Heart left ventricle (tissue), 16 donors: ENCODE measurements at regions not wholly inside any gene's neighbourhood (a gene's known extent, or its start where the extent isn't known, plus 50 kb on each side); places are given as distances from the start of the nearest gene placed in this dataset.

Source experiments
- ATAC-seq, 4 donors: fragments of 200-7000 bp; cut with Tn5 transposase; one replicate each; pipeline ENCODE4 v1.9.1; 2020 to 2022; ENCODE audit warnings: moderate library complexity in 4 of 4, mild to moderate bottlenecking in 3 of 4, moderate number of reproducible peaks in 1 of 4
- DNase-seq, 5 donors: peaks; one replicate each; pipeline ENCODE4 v3.0.0-alpha.2; 2020
- H3K27ac ChIP-seq, 12 donors: fragments of 200-600 bp; sonication (generic) in 4 of 12; one replicate each; pipeline versions ENCODE4 v1.5.0 to v1.8.0; 2016 to 2022; ENCODE audit warnings: mild to moderate bottlenecking in 2 of 12
- H3K27me3 ChIP-seq, 9 donors: fragments of 200-600 bp; sonication (generic) in 2 of 9; one replicate each; pipeline versions ENCODE4 v1.5.1 to v1.8.0; 2016 to 2022; ENCODE audit warnings: mild to moderate bottlenecking in 3 of 9
- H3K36me3 ChIP-seq, 9 donors: fragments of 200-600 bp; sonication (generic) in 2 of 9; one replicate each; pipeline versions ENCODE4 v1.5.0 to v1.8.0; 2018 to 2022; ENCODE audit warnings: mild to moderate bottlenecking in 2 of 9
- H3K4me1 ChIP-seq, 12 donors: fragments of 200-600 bp; sonication (generic) in 4 of 12; one replicate each; pipeline versions ENCODE4 v1.5.0 to v1.8.0; 2016 to 2022; ENCODE audit warnings: mild to moderate bottlenecking in 3 of 12
- H3K4me3 ChIP-seq, 12 donors: fragments of 200-600 bp; sonication (generic) in 4 of 12; one replicate each; pipeline versions ENCODE4 v1.5.0 to v1.8.0; 2017 to 2022; ENCODE audit warnings: mild to moderate bottlenecking in 9 of 12, moderate library complexity in 4 of 12
- H3K9me3 ChIP-seq, 12 donors: fragments of 200-600 bp; sonication (generic) in 4 of 12; one replicate each; pipeline versions ENCODE4 v1.5.0 to v1.8.0; 2016 to 2022; ENCODE audit warnings: mild to moderate bottlenecking in 1 of 12
- POLR2A ChIP-seq, 2 donors: fragments of 450-650 bp; IDR thresholded peaks; one replicate each; pipeline ENCODE4 v1.6.1; 2017; ENCODE audit warnings: antibody characterized with exemption in 2 of 2, mild to moderate bottlenecking in 2 of 2, moderate library complexity in 2 of 2
- WGBS, 4 donors: extraction: QIAGEN DNeasy Blood & Tissue Kit in 2 of 4; methylation state at CpG; one replicate each; pipeline versions ENCODE4 v1.1.5 to v1.1.7; 2013 to 2018; 5-methylcytosine and 5-hydroxymethylcytosine counted together
- intact Hi-C, 10 donors: fragments of 100-400 bp; cut with DNase I; formaldehyde crosslinking; loops; one replicate each; pipeline versions ENCODE4 v1.11.1 to v1.14.2; 2022
- TF ChIP-seq, protein P1 (sequence below), 12 donors: fragments of 200-600 bp; sonication (generic) in 4 of 12; IDR thresholded peaks; one replicate each; pipeline versions ENCODE4 v1.5.0 to v1.8.0; 2018 to 2022; ENCODE audit warnings: antibody characterized with exemption in 12 of 12, mild to moderate bottlenecking in 5 of 12
- donor health status: ischemic (EF 13 %, LVEDD 7.1; RV severe dilation, severe dysfunction).
- donor health status: healthy with polysubstance abuse.
- donor health status: DM: no; HTN: yes; CAD: no.
- donor health status: DM: no; HTN: no; CAD: no.
- donor health status: ischemic (EF 25% LVEDD 6.9; RV normal size, moderate dysfunction).
- donor health status: ischemic (EF 25% LVEDD 5.7; RV mildly dilated, moderate dysfunction).
- donor health status: healthy.
- donor health status: DM: yes; HTN: yes; CAD: no.
- donor health status: ischemic (EF 35%, LVEDD 5.7; RV mildly dilated, moderate dysfunction).
- donor health status: nonischemic (EF 11% LVEDD 7.7; RV severe dilation, severe dysfunction).
- donor health status: DM: yes; HTN: yes; CAD: no.
- donor health status: PGD.
- donor health status: ischemic (EF 29% LVEDD 5.4; RV normal size, mild dysfunction).
- donor health status: nonischemic (EF 23%, LVEDD 6.1; RV moderate dilation, normal function).

GRCh38 chr9:103372828-103373227, 377.7 kb downstream of the CYLC2 start:
- DNase-seq (no peak), ATAC-seq (no peak)
- no peaks in the 10 kb centered on the region for H3K27me3 ChIP-seq
- no peaks in the 10 kb centered on the region for H3K9me3 ChIP-seq
- intact Hi-C loops = no loop called here
- no peak overlapping the region for H3K4me3 ChIP-seq
- no peaks in the 10 kb centered on the region for H3K36me3 ChIP-seq
- no peaks in the 10 kb centered on the region for H3K4me1 ChIP-seq
- 74 to 97% (median 95%) methylated on average over 4 of the region's 4 CpGs for WGBS, 4 donors
- H3K27ac ChIP-seq = no peak overlapping the region
- no peak for TF ChIP-seq POLR2A (IDR thresholded peaks at IDR 0.05)
- TF ChIP-seq, protein P1, sequence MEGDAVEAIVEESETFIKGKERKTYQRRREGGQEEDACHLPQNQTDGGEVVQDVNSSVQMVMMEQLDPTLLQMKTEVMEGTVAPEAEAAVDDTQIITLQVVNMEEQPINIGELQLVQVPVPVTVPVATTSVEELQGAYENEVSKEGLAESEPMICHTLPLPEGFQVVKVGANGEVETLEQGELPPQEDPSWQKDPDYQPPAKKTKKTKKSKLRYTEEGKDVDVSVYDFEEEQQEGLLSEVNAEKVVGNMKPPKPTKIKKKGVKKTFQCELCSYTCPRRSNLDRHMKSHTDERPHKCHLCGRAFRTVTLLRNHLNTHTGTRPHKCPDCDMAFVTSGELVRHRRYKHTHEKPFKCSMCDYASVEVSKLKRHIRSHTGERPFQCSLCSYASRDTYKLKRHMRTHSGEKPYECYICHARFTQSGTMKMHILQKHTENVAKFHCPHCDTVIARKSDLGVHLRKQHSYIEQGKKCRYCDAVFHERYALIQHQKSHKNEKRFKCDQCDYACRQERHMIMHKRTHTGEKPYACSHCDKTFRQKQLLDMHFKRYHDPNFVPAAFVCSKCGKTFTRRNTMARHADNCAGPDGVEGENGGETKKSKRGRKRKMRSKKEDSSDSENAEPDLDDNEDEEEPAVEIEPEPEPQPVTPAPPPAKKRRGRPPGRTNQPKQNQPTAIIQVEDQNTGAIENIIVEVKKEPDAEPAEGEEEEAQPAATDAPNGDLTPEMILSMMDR (IDR thresholded peaks at IDR 0.05) = no peak

- H3K4me3 ChIP-seq = no peak overlapping the region
- H3K27ac ChIP-seq = no peak overlapping the region
- intact Hi-C loops = no loop called here
- no peaks in the 10 kb centered on the region for H3K36me3 ChIP-seq
- DNase-seq = no peak
- H3K27me3 ChIP-seq = no peaks in the 10 kb centered on the region
- TF ChIP-seq POLR2A (IDR thresholded peaks at IDR 0.05) = no peak
- TF ChIP-seq, protein P1 (IDR thresholded peaks at IDR 0.05) = no peak
- ATAC-seq = no peak
- no peaks in the 10 kb centered on the region for H3K4me1 ChIP-seq
- H3K9me3 ChIP-seq = no peaks in the 10 kb centered on the region
Observed at GRCh38 chr9:103377667-103378066, 382.5 kb downstream of the CYLC2 start.

DNA sequence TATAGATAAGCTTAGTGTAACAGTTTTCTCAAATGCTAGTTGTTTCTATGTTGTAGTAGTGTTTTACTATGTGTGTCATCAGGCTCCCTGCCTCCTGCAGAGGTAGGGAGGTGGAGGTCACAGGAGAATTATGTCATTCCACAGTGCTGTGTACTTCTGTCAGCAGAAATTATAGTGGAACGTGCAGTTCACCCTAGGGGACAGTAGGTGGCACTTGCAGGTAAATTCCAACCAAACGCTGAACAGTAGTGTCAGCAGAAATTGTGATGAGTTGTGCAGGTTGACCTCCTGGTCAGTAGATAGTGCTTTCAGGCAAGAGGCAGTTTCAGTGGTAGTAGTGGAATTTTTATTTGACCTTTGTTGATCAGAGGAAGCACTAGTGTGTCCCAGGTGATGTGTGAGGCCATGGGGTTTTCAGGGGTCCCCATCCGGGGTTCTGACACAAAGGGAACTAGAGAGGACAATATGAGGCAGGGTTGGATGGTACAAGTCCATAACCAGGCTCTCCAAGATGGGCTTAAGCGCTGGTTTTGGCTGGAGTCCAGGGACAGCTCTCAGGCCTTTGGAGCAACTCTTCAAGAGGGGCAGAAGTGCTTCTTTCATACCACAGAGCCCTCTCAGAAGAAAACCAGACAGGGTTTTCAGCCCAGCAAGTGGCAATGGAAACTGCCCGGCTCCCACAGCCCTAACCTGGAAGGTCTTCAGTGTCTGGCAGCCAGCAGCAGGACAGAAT, 402.9 kb downstream of the CYLC2 start:
- DNase-seq (peak in 2 of 5 donors; percentile 11 to 30), ATAC-seq (peak in 3 of 4 donors; percentile 24 to 58 (median 50))
- Histone ChIP-seq H3K27ac (no peak overlapping the region), H3K4me1 (no peaks in the 10 kb centered on the region), H3K4me3 (no peak overlapping the region), H3K9me3 (no peaks in the 10 kb centered on the region), H3K36me3 (no peaks in the 10 kb centered on the region), H3K27me3 (no peaks in the 10 kb centered on the region)
- TF ChIP-seq, protein P1 (IDR thresholded peaks at IDR 0.05) = peak; percentile 39 to 66 (median 54)
- TF ChIP-seq POLR2A (IDR thresholded peaks at IDR 0.05) = no peak
- 51 to 57% (median 55%) methylated on average over 5 of the region's 5 CpGs for WGBS, 4 donors
- intact Hi-C loops = loop anchor here in 3 of 10 donors (10.0 kb wide), 2 partner anchors 63 to 1347 kb away; partner anchors contain the start of gene NIPSNAP3A (in 2 of the 3)

DNA sequence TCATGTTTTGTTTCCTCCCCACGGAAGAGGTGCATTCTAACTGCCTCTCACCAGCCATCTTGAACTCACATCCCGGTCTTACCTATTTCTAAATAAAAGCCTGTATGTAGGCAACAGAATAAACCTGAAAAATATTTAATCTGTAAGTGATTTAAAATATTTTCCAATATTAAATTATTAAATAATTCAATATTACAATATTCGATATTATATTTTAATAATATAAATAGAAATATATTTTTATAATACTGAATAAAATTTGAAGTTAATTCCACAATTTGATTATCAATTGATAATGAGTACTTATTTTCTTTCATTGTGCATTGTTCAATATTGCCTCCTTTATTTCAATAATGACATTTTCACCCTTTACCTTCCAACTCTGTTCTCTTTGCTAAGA, 404.4 kb downstream of the CYLC2 start:
- no peaks in the 10 kb centered on the region for H3K36me3 ChIP-seq
- no peak overlapping the region for H3K4me3 ChIP-seq
- no peak overlapping the region for H3K27ac ChIP-seq
- TF ChIP-seq POLR2A (IDR thresholded peaks at IDR 0.05) = no peak
- TF ChIP-seq, protein P1 (IDR thresholded peaks at IDR 0.05) = no peak
- no peaks in the 10 kb centered on the region for H3K9me3 ChIP-seq
- DNase-seq (no peak), ATAC-seq (no peak)
- no peaks in the 10 kb centered on the region for H3K4me1 ChIP-seq
- H3K27me3 ChIP-seq = no peaks in the 10 kb centered on the region
- WGBS, 4 donors = 86 to 92% (median 89%) methylated on average over 3 of the region's 3 CpGs
- intact Hi-C loops = loop anchor here in 3 of 10 donors (10.0 kb wide), 2 partner anchors 65 to 1345 kb away; partner anchors contain the start of gene NIPSNAP3A (in 2 of the 3)
